ENCODE measurements at regions not wholly inside any gene's neighbourhood (a gene's known extent, or its start where the extent isn't known, plus 50 kb on each side); places are given as distances from the start of the nearest gene placed in this dataset.

- Mint-ChIP-seq H3K27ac (peak overlapping the region in 2 of 3 experiments; percentile 39 to 89; a peak in 3 of 7 replicates), H3K4me1 (peaks cover 55 to 56% of the 10 kb centered on the region in 2 experiments), H3K9me3 (no peaks in the 10 kb centered on the region), H3K27me3 (ENCODE audit: low read depth) (no peaks in the 10 kb centered on the region), H3K4me3 (peak overlapping the region; percentile 2 to 54; a peak in 3 of 5 replicates), H3K36me3 (ENCODE audit: insufficient read depth in 1 of 3, low read depth in 3 of 3) (no peaks in the 10 kb centered on the region)
- Histone ChIP-seq H4K20me1 (ENCODE audit: control insufficient read depth, insufficient read depth, insufficient read length) (no peaks in the 10 kb centered on the region), H3K79me1 (ENCODE audit: insufficient read depth, low read depth, low read length, poor library complexity, severe bottlenecking) (no peaks in the 10 kb centered on the region), H2BK120ac (ENCODE audit: low read depth, low read length, poor library complexity, severe bottlenecking) (no peak overlapping the region), H2BK20ac (ENCODE audit: low read depth, low read length, poor library complexity, severe bottlenecking) (no peak overlapping the region), H3K9ac (ENCODE audit: extremely low read depth, insufficient read length, low read length) (no peak overlapping the region), H3K56ac (ENCODE audit: insufficient read length, low read depth, low read length) (no peak overlapping the region), H3K27ac (ENCODE audit: insufficient read length, low read depth, low read length) (no peak overlapping the region), H3K18ac (ENCODE audit: insufficient read length, low read depth, low read length) (peak overlapping the region; percentile 25), H2BK15ac (ENCODE audit: low read depth, low read length) (no peak overlapping the region), H3K23ac (ENCODE audit: insufficient read length, low read depth, low read length) (no peak overlapping the region), H3K14ac (ENCODE audit: insufficient read depth, low read length) (0 out of 2 replicates have a peak overlapping the region, but pooled peaks have one; percentile 51), H2AK5ac (ENCODE audit: insufficient read length, low read length) (no peak overlapping the region), H3K79me2 (ENCODE audit: insufficient read depth, low read length) (no peaks in the 10 kb centered on the region), H3K27me3 (ENCODE audit: insufficient read depth, low read length) (no peaks in the 10 kb centered on the region), H2BK12ac (ENCODE audit: insufficient read length, low read depth, low read length) (no peak overlapping the region), H4K5ac (ENCODE audit: insufficient read length, low read depth, low read length) (no peak overlapping the region), H4K8ac (replicated peaks; ENCODE audit: insufficient read length, low read depth, low read length) (no peak overlapping the region), H3K9me3 (ENCODE audit: control insufficient read depth, low read depth, low read length) (no peaks in the 10 kb centered on the region), H3K4me1 (ENCODE audit: insufficient read depth, low read length) (peaks cover 11% of the 10 kb centered on the region; the same call in 1 of the 2 replicates), H3K23me2 (ENCODE audit: insufficient read length, low read depth, low read length, poor library complexity, severe bottlenecking) (no peaks in the 10 kb centered on the region), H2AFZ (ENCODE audit: low read length) (no peak overlapping the region), H2BK5ac (ENCODE audit: insufficient read length, low read length) (no peak overlapping the region), H3T11ph (ENCODE audit: low read length) (no peak overlapping the region), H3K4ac (ENCODE audit: low read depth, low read length) (no peak overlapping the region), H4K91ac (ENCODE audit: insufficient read length, low read depth, low read length) (no peak overlapping the region), H3K4me2 (ENCODE audit: insufficient read depth, insufficient read length, low read length) (no peak overlapping the region)
- WGBS (ENCODE audit: extremely low coverage, insufficient read length, low lambda C conversion rate) = no CpG with 5 or more reads among the region's 21 CpGs
- no peak for DNase-seq
- TF ChIP-seq CTCF (conservative IDR thresholded peaks at IDR 0.05) = no peak
Measured at GRCh38 chr11:70524096-70524922, 126.0 kb downstream of the CTTN start.
